Lung (tissue), 11 donors: ENCODE measurements at regions not wholly inside any gene's neighbourhood (a gene's known extent, or its start where the extent isn't known, plus 50 kb on each side); places are given as distances from the start of the nearest gene placed in this dataset.
A peak's percentile ranks its signal among the peaks of the same experiment; 100 is the strongest.
"Not testable (repeated sequence)": the region's sequence is repeated elsewhere in the genome, so short reads cannot be mapped to it uniquely, and the experiment has no call there.

Source experiments
- ATAC-seq: fragments of 200-7000 bp; cut with Tn5 transposase; one replicate; pipeline ENCODE4 v1.9.1; 2020; ENCODE audit warnings: moderate number of reproducible peaks; ENCODE audit not compliant: insufficient read depth, low FRiP score
- DNase-seq, 3 donors: peaks; one replicate each; pipeline ENCODE4 v3.0.0-alpha.2; 2013 to 2017
- H3K27ac ChIP-seq, 2 donors: one replicate each; pipeline ENCODE4 v1.5.1; 2013; ENCODE audit warnings: mild to moderate bottlenecking in 2 of 2, moderate library complexity in 2 of 2, control low read depth in 1 of 2, inconsistent platforms in 1 of 2, low read depth in 1 of 2, low read length in 1 of 2
- H3K27me3 ChIP-seq, 3 donors: one replicate each; pipeline ENCODE4 v1.5.1; 2013; ENCODE audit warnings: low read length in 2 of 3; ENCODE audit not compliant: control insufficient read depth in 3 of 3, insufficient read depth in 3 of 3
- H3K36me3 ChIP-seq, 4 donors: one replicate each; pipeline ENCODE4 v1.5.1; 2013; ENCODE audit warnings: low read length in 4 of 4, mild to moderate bottlenecking in 1 of 4, moderate library complexity in 1 of 4; ENCODE audit not compliant: control insufficient read depth in 4 of 4, insufficient read depth in 4 of 4
- H3K4me1 ChIP-seq, 5 donors: one replicate each; pipeline ENCODE4 v1.5.1; 2013; ENCODE audit warnings: low read length in 5 of 5, mild to moderate bottlenecking in 2 of 5, moderate library complexity in 1 of 5; ENCODE audit not compliant: control insufficient read depth in 5 of 5, insufficient read depth in 5 of 5
- H3K4me3 ChIP-seq: one replicate; pipeline ENCODE4 v1.5.1; 2013; ENCODE audit warnings: mild to moderate bottlenecking, control low read depth, moderate library complexity
- H3K9ac ChIP-seq, 2 donors: one replicate each; pipeline ENCODE4 v1.5.1; 2013; ENCODE audit warnings: low read length in 2 of 2, control low read depth in 1 of 2; ENCODE audit not compliant: insufficient read depth in 1 of 2
- H3K9me3 ChIP-seq, 4 donors: one replicate each; pipeline ENCODE4 v1.5.1; 2013; ENCODE audit warnings: low read length in 3 of 4, mild to moderate bottlenecking in 1 of 4, moderate library complexity in 1 of 4; ENCODE audit not compliant: control insufficient read depth in 4 of 4, insufficient read depth in 3 of 4
- CTCF ChIP-seq: IDR thresholded peaks from 2 replicates; pipeline ENCODE4 v1.5.1; 2012; ENCODE audit warnings: mild to moderate bottlenecking; ENCODE audit errors: control extremely low read depth, extremely low read depth
- WGBS, 2 donors: extraction: QIAGEN DNeasy Blood & Tissue Kit; methylation state at CpG; one replicate each; pipeline ENCODE4 v1.1.7; 2013; 5-methylcytosine and 5-hydroxymethylcytosine counted together
- donor health status: control.
- donor health status: control.
- donor health status: Bipolar disorder and iron deficiency.
- donor health status: healthy.
- donor health status: DM: yes; HTN: yes; CAD: no.

- TF ChIP-seq CTCF = no peak
- Histone ChIP-seq H3K4me3 (no peak overlapping the region), H3K27ac (no peak overlapping the region)
Observed at GRCh38 chr1:95903060-95903459, 669.0 kb downstream of the RWDD3 start.

GRCh38 chr1:95905818-95906395 is 671.9 kb downstream of the RWDD3 start:
- H3K36me3 ChIP-seq = no peaks in the 10 kb centered on the region
- ATAC-seq (no peak), DNase-seq (no peak)
- H3K27ac ChIP-seq = no peak overlapping the region
- no peak for TF ChIP-seq CTCF
- H3K9me3 ChIP-seq = no peaks in the 10 kb centered on the region
- H3K27me3 ChIP-seq = no peaks in the 10 kb centered on the region
- H3K9ac ChIP-seq = no peak overlapping the region
- no peaks in the 10 kb centered on the region for H3K4me1 ChIP-seq
- WGBS, 2 donors = 84 to 88% methylated on average over 1 of the region's 1 CpG
- no peak overlapping the region for H3K4me3 ChIP-seq

More at GRCh38 chr1:95903060-95903459, 669.0 kb downstream of the RWDD3 start:
- ATAC-seq (no peak), DNase-seq (no peak)
- no peaks in the 10 kb centered on the region for H3K27me3 ChIP-seq
- 82 to 92% methylated on average over 2 of the region's 2 CpGs for WGBS, 2 donors
- H3K9ac ChIP-seq = no peak overlapping the region
- H3K4me1 ChIP-seq = no peaks in the 10 kb centered on the region
- H3K36me3 ChIP-seq = no peaks in the 10 kb centered on the region
- no peaks in the 10 kb centered on the region for H3K9me3 ChIP-seq

GRCh38 chr1:95911739-95912138 is 677.7 kb downstream of the RWDD3 start:
- not testable (repeated sequence) for H3K4me3 ChIP-seq, ATAC-seq, H3K36me3 ChIP-seq, H3K4me1 ChIP-seq, H3K27me3 ChIP-seq, DNase-seq, H3K9ac ChIP-seq, H3K27ac ChIP-seq, H3K9me3 ChIP-seq
- WGBS, 2 donors = 76 to 86% methylated on average over 3 of the region's 3 CpGs

GRCh38 chr1:95916616-95917015 is 682.6 kb downstream of the RWDD3 start:
- TF ChIP-seq CTCF = no peak
- Histone ChIP-seq H3K27me3 (no peaks in the 10 kb centered on the region), H3K4me1 (no peaks in the 10 kb centered on the region), H3K9me3 (peaks cover 0 to 6% (median 1%) of the 10 kb centered on the region in 4 donors), H3K9ac (no peak overlapping the region), H3K27ac (no peak overlapping the region), H3K36me3 (no peaks in the 10 kb centered on the region), H3K4me3 (no peak overlapping the region)
- DNase-seq (peak in 1 of 3 donors; percentile 10), ATAC-seq (no peak)
- WGBS, 2 donors = 2 to 29% methylated on average over 1 of the region's 1 CpG
